ENCODE measurements at regions not wholly inside any gene's neighbourhood (a gene's known extent, or its start where the extent isn't known, plus 50 kb on each side); places are given as distances from the start of the nearest gene placed in this dataset.

DNA sequence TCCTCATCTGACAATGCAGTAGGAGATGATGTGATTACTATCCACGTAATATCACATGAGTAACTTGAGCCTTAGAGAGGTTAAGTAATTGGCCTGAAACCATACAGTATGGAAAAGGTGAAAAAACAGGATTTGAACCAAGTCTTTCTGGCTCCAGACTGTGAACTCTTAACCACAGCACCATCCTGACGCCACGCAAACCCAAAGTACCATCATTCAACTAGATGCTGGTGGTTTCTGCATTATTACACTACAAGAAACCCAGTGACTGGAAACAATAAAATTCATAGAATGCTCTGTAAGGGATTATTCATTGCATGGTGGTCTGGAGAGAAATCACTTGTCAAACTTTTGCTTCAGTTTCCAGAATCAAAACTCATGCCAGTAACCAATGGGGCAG is 90.7 kb downstream of the MAB21L3 start:
- no peak overlapping the region for H3K4me3 ChIP-seq (ENCODE audit: control insufficient read depth, low read depth, low read length)

DNA sequence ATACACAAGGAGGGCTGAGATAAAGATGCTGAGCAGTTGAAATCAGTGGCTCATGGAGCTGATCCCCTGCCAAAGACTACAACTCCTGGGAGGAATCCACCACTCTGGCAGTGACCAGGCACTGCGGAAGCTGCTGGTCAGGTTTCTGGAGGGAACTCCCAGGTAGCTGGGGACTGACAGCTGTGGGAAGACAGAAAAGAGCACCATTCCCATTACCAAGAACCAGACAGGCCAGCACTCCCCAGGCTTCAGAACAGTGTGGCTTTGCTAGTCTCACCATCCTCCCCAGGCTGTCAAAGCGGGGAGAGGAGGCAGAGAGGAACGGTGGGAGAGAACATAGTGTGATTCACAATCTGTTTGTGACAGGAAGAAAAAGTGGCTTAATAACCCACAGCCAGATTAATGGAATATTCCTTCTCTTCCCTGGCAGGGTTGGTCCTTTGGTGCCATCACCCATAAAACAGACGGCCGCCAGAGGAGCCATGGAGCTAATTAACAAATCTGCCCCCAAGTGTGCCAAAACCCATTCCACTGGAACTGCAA is 92.1 kb downstream of the MAB21L3 start:
- no peak overlapping the region for H3K4me3 ChIP-seq (ENCODE audit: control insufficient read depth, low read depth, low read length)
- DNase-seq (ENCODE audit: low read depth), result no peak
- TF ChIP-seq, protein P1, sequence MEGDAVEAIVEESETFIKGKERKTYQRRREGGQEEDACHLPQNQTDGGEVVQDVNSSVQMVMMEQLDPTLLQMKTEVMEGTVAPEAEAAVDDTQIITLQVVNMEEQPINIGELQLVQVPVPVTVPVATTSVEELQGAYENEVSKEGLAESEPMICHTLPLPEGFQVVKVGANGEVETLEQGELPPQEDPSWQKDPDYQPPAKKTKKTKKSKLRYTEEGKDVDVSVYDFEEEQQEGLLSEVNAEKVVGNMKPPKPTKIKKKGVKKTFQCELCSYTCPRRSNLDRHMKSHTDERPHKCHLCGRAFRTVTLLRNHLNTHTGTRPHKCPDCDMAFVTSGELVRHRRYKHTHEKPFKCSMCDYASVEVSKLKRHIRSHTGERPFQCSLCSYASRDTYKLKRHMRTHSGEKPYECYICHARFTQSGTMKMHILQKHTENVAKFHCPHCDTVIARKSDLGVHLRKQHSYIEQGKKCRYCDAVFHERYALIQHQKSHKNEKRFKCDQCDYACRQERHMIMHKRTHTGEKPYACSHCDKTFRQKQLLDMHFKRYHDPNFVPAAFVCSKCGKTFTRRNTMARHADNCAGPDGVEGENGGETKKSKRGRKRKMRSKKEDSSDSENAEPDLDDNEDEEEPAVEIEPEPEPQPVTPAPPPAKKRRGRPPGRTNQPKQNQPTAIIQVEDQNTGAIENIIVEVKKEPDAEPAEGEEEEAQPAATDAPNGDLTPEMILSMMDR (IDR thresholded peaks at IDR 0.05; ENCODE audit: control insufficient read depth, insufficient read depth, low read depth, low read length, missing control alignments), result no peak

More for the DNA sequence above, 90.7 kb downstream of the MAB21L3 start:
- TF ChIP-seq, protein P1 (IDR thresholded peaks at IDR 0.05; ENCODE audit: control insufficient read depth, insufficient read depth, low read depth, low read length, missing control alignments), result no peak
- DNase-seq (ENCODE audit: low read depth), result no peak

DNA sequence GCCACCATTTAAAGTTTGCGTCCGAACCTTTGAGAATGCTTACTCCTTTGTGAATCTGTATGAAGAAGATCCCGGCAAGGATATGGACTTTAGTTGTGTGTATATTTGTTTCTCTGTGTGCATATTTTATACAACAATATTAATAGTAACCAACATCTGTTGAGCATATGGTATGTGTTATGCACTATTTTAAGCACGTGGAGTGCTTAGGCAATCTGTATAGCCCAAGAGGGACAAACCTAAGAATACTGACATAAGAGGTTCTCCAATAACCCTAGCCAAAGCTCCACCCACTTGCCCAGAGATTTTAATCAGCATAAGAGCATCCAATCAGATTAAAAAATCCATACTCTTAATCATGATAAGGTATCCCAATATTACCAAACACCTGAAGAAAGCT is 92.7 kb downstream of the MAB21L3 start:
- H3K4me3 ChIP-seq (ENCODE audit: control insufficient read depth, low read depth, low read length), result no peak overlapping the region
- TF ChIP-seq, protein P1 (IDR thresholded peaks at IDR 0.05; ENCODE audit: control insufficient read depth, insufficient read depth, low read depth, low read length, missing control alignments), result no peak
- no peak for DNase-seq (ENCODE audit: low read depth)

DNA sequence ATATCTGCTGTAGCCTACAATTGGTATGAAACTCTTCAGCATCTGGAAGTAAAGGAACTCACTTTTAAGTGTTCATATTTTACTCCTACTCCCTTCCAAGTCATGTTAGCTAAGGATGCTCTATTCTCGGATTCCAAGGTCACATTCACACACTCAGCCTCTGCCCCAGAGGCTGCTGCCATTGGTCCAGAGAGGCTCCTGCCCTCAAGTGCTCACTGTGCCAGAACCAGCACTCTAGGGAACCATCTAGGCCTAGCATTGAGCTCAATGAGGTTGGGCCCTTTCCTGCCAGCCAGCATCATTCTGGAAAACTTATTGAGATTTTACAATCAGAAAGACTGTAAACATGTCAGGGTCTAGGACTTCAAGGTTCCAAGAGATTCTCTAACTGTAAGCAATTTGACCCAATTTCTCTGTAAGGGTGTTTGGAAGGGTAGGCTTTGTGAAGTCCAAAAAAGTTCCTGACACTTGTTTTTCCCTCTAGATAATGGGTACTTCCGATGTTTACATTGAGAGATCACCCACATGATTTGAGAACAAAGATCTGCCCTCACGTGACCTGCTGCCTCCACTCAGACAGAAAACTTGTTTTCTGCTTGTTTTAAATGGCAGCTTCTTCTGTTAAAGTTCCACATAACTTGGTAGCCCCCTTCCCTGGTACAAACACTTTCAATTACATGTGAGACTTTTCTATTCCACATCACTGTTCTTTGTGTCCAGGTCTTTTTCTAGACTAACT is 94.9 kb downstream of the MAB21L3 start:
- TF ChIP-seq, protein P1 (IDR thresholded peaks at IDR 0.05; ENCODE audit: control insufficient read depth, insufficient read depth, low read depth, low read length, missing control alignments), result no peak
- DNase-seq (ENCODE audit: low read depth), result no peak
- H3K4me3 ChIP-seq (ENCODE audit: control insufficient read depth, low read depth, low read length), result no peak overlapping the region

DNA sequence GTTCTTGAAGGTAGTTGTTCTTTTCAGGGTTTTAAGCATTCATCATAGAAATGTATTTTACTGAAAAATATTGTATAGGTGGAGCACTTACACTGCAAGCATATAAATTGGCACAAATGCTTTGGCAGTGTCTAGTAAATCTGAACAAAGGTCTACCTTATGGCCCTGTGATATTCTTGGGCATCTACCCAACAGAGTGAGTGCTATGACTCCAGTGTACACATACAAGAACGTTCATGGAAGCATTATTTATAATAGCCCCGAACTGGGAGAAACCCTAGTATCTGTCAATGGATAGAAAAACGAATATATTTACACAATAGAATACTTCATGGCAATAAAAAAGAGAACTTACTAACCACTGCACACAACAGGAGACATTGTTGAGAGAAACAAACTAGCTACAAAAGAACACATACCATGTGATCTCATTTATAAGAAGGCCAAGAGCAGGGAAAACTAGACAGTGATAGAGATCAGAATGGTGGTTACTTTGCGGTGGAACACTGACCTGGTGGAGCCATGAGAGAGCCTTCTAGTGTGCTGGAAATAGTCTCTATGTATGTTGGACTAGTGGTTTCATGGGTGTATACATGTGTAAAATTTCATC is 96.0 kb downstream of the MAB21L3 start:
- TF ChIP-seq, protein P1 (IDR thresholded peaks at IDR 0.05; ENCODE audit: control insufficient read depth, insufficient read depth, low read depth, low read length, missing control alignments), result no peak
- H3K4me3 ChIP-seq (ENCODE audit: control insufficient read depth, low read depth, low read length), result no peak overlapping the region
- no peak for DNase-seq (ENCODE audit: low read depth)

DNA sequence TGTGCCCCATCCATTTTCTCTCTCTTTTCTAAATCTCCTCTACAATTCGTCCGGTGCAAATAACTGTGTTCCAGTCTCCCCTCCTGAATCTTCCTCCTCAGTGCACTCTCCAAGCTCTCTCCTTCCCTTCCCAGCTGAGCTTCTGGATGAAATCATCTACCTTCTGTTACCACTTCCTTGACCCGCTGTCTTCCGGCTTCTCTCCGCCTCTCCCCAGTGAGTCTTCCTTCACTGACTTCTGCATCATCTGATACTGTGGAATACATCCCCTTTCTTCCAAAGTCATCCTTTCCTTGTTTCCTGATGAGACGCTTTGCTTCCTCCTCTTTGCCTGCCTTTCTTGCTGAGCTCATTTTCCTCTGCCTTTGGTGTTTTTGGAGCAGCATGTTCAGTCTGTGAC is 96.9 kb downstream of the MAB21L3 start:
- H3K4me3 ChIP-seq (ENCODE audit: control insufficient read depth, low read depth, low read length), result no peak overlapping the region
- DNase-seq (ENCODE audit: low read depth), result no peak
- TF ChIP-seq, protein P1 (IDR thresholded peaks at IDR 0.05; ENCODE audit: control insufficient read depth, insufficient read depth, low read depth, low read length, missing control alignments), result no peak
